ENCODE measurements at regions not wholly inside any gene's neighbourhood (a gene's known extent, or its start where the extent isn't known, plus 50 kb on each side); places are given as distances from the start of the nearest gene placed in this dataset.

DNA sequence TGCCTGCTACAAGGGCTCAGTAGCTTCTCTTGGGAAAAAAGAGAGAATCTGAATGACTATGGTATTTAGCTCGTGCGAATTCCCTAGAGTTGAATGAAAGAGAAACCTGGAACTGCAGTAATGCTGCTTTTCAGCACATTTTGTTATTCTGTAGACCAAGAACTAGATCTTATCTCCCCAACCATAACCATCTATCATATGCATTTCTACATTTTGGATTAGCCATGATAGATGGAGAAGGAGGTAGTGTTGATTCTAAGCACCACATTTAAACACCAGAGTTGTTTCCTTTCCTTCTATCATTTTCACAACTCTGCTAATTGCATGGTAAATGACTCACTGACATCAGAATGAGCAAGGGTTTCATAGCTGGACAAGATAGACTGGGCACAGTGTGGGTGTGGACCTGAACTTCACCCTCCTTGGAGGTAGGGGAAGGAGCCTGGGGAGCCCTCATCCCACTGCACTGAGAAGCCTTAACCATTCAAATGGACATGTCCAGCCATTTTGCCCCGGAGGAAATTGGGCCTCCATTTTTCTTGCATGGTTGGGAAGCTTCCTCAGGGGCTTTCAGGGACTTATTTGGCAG, 55.3 kb upstream of the BMPER start:
- no peak for DNase-seq (ENCODE audit: low read depth)
- in situ Hi-C loops (cut with HindIII; ENCODE audit: low sequenced_read_pairs): no loop called here
- no peak overlapping the region for H3K4me3 ChIP-seq (ENCODE audit: low read depth, low read length)
- TF ChIP-seq, protein P1, sequence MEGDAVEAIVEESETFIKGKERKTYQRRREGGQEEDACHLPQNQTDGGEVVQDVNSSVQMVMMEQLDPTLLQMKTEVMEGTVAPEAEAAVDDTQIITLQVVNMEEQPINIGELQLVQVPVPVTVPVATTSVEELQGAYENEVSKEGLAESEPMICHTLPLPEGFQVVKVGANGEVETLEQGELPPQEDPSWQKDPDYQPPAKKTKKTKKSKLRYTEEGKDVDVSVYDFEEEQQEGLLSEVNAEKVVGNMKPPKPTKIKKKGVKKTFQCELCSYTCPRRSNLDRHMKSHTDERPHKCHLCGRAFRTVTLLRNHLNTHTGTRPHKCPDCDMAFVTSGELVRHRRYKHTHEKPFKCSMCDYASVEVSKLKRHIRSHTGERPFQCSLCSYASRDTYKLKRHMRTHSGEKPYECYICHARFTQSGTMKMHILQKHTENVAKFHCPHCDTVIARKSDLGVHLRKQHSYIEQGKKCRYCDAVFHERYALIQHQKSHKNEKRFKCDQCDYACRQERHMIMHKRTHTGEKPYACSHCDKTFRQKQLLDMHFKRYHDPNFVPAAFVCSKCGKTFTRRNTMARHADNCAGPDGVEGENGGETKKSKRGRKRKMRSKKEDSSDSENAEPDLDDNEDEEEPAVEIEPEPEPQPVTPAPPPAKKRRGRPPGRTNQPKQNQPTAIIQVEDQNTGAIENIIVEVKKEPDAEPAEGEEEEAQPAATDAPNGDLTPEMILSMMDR (IDR thresholded peaks at IDR 0.05; ENCODE audit: low read depth, low read length, missing control alignments): no peak

GRCh38 chr7:33850768-33851167, 54.6 kb upstream of the BMPER start:
- H3K4me3 ChIP-seq (ENCODE audit: low read depth, low read length): no peak overlapping the region
- TF ChIP-seq, protein P1 (IDR thresholded peaks at IDR 0.05; ENCODE audit: low read depth, low read length, missing control alignments): no peak
- DNase-seq (ENCODE audit: low read depth): no peak
- in situ Hi-C loops (cut with HindIII; ENCODE audit: low sequenced_read_pairs): no loop called here

GRCh38 chr7:33852838-33853237, 52.5 kb upstream of the BMPER start:
- in situ Hi-C loops (cut with HindIII; ENCODE audit: low sequenced_read_pairs): no loop called here
- TF ChIP-seq, protein P1 (IDR thresholded peaks at IDR 0.05; ENCODE audit: low read depth, low read length, missing control alignments): no peak
- no peak overlapping the region for H3K4me3 ChIP-seq (ENCODE audit: low read depth, low read length)
- DNase-seq (ENCODE audit: low read depth): no peak

GRCh38 chr7:33853361-33854062, 51.8 kb upstream of the BMPER start:
- in situ Hi-C loops (cut with HindIII; ENCODE audit: low sequenced_read_pairs): no loop called here

DNA sequence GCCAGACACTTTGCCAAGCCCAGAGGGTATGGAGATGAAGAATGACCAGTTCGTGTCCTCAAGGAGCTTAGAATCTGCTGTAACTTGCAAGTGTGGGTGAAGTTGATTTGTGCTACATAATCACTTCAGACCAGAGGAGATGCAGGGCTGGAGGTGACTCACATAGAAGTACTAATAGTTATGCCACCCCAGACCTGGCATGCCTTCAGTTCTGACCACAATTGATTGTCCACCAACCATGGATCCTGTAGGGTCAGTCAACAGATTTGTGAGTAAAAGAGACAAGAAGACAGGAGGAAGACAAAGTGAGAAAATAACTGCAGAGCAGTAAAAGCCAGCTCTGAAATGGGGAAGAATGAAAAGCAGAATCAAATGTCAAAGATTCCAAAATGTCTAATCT, 51.2 kb upstream of the BMPER start:
- no peak overlapping the region for H3K4me3 ChIP-seq (ENCODE audit: low read depth, low read length)
- TF ChIP-seq, protein P1 (IDR thresholded peaks at IDR 0.05; ENCODE audit: low read depth, low read length, missing control alignments): no peak
- DNase-seq (ENCODE audit: low read depth): peak; percentile 53
- in situ Hi-C loops (cut with HindIII; ENCODE audit: low sequenced_read_pairs): no loop called here

More at GRCh38 chr7:33853361-33854062, 51.8 kb upstream of the BMPER start:
- TF ChIP-seq, protein P1 (IDR thresholded peaks at IDR 0.05; ENCODE audit: low read depth, low read length, missing control alignments): no peak
- no peak overlapping the region for H3K4me3 ChIP-seq (ENCODE audit: low read depth, low read length)
- DNase-seq (ENCODE audit: low read depth): peak; percentile 83

GRCh38 chr7:33854801-33855350, 50.5 kb upstream of the BMPER start:
- TF ChIP-seq, protein P1 (IDR thresholded peaks at IDR 0.05; ENCODE audit: low read depth, low read length, missing control alignments): no peak
- peak; percentile 81 for DNase-seq (ENCODE audit: low read depth)
- in situ Hi-C loops (cut with HindIII; ENCODE audit: low sequenced_read_pairs): no loop called here
- H3K4me3 ChIP-seq (ENCODE audit: low read depth, low read length): no peak overlapping the region
